SK-N-SH treated with all-trans-retinoic acid at 6 μM for 48 hours (cell line): ENCODE measurements at regions not wholly inside any gene's neighbourhood (a gene's known extent, or its start where the extent isn't known, plus 50 kb on each side); places are given as distances from the start of the nearest gene placed in this dataset.

Experiments used
- ATAC-seq: fragments of 200-7000 bp; cut with Tn5 transposase; 3 replicates; pipeline ENCODE4 v1.9.1; 2020; ENCODE audit warnings: mild to moderate bottlenecking, moderate library complexity
- ARNTL ChIP-seq: fragments of 450-650 bp; formaldehyde crosslinking; IDR thresholded peaks from 2 replicates; pipeline ENCODE4 v1.5.0; 2020; ENCODE audit warnings: low read depth, mild to moderate bottlenecking, moderate library complexity, borderline replicate concordance
- BACH2 ChIP-seq: fragments of 250-450 bp; sonication (Bioruptor Pico); IDR thresholded peaks from 2 replicates; pipeline ENCODE4 v1.9.0; 2021; ENCODE audit warnings: mild to moderate bottlenecking, borderline replicate concordance
- CREB5 ChIP-seq: fragments of 250-450 bp; sonication (Bioruptor Pico); IDR thresholded peaks from 2 replicates; pipeline ENCODE4 v1.5.1; 2020; ENCODE audit warnings: low read depth, mild to moderate bottlenecking, moderate library complexity
- ESRRG ChIP-seq: fragments of 250-450 bp; sonication (Bioruptor Pico); IDR thresholded peaks from 2 replicates; pipeline ENCODE4 v1.6.1; 2021; ENCODE audit warnings: mild to moderate bottlenecking
- ISL1 ChIP-seq: fragments of 250-450 bp; sonication (Bioruptor Pico); IDR thresholded peaks from 2 replicates; pipeline ENCODE4 v2.1.2; 2022; ENCODE audit warnings: mild to moderate bottlenecking, moderate library complexity
- PATZ1 ChIP-seq: fragments of 250-450 bp; sonication (Bioruptor Pico); IDR thresholded peaks from 2 replicates; pipeline ENCODE4 v1.8.0; 2020; ENCODE audit warnings: mild to moderate bottlenecking, moderate library complexity, borderline replicate concordance
- POU6F1 ChIP-seq: fragments of 250-450 bp; sonication (Bioruptor Pico); IDR thresholded peaks from 2 replicates; pipeline ENCODE4 v1.8.0; 2021; ENCODE audit warnings: low read depth, mild to moderate bottlenecking, moderate library complexity, borderline replicate concordance
- PPARA ChIP-seq: fragments of 250-450 bp; sonication (Bioruptor Pico); IDR thresholded peaks from 2 replicates; pipeline ENCODE4 v1.5.0; 2020; ENCODE audit warnings: mild to moderate bottlenecking, borderline replicate concordance
- RARB ChIP-seq: fragments of 250-450 bp; sonication (Bioruptor Pico); IDR thresholded peaks from 2 replicates; pipeline ENCODE4 v1.8.0; 2021; ENCODE audit warnings: mild to moderate bottlenecking, moderate library complexity
- SNAI2 ChIP-seq: fragments of 250-450 bp; sonication (Bioruptor Pico); IDR thresholded peaks from 2 replicates; pipeline ENCODE4 v1.5.0; 2020; ENCODE audit warnings: mild to moderate bottlenecking, moderate library complexity
- TCF4 ChIP-seq: fragments of 250-450 bp; sonication (Bioruptor Pico); IDR thresholded peaks from 2 replicates; pipeline ENCODE4 v1.8.0; 2021; ENCODE audit warnings: mild to moderate bottlenecking, moderate library complexity, borderline replicate concordance
- ZC3H10 ChIP-seq: fragments of 250-450 bp; sonication (Bioruptor Pico); IDR thresholded peaks from 2 replicates; pipeline ENCODE4 v1.5.1; 2021; ENCODE audit warnings: mild to moderate bottlenecking, moderate library complexity
- ZFP3 ChIP-seq: fragments of 250-450 bp; sonication (Bioruptor Pico); IDR thresholded peaks from 2 replicates; pipeline ENCODE4 v1.5.0; 2020; ENCODE audit warnings: mild to moderate bottlenecking, moderate library complexity
- ZFP30 ChIP-seq: fragments of 450-650 bp; formaldehyde crosslinking; IDR thresholded peaks from 2 replicates; pipeline ENCODE4 v1.5.0; 2022; ENCODE audit warnings: mild to moderate bottlenecking, moderate library complexity
- ZNF565 ChIP-seq: fragments of 450-650 bp; formaldehyde crosslinking; conservative IDR thresholded peaks from 2 replicates; pipeline ENCODE4 v1.5.0; 2020; ENCODE audit warnings: low read depth, mild to moderate bottlenecking, moderate library complexity
- ZNF70 ChIP-seq: fragments of 450-650 bp; formaldehyde crosslinking; IDR thresholded peaks from 2 replicates; pipeline ENCODE4 v1.5.0; 2020; ENCODE audit warnings: mild to moderate bottlenecking, moderate library complexity
- ZNF8 ChIP-seq: fragments of 450-650 bp; formaldehyde crosslinking; IDR thresholded peaks from 2 replicates; pipeline ENCODE4 v1.5.0; 2020; ENCODE audit warnings: mild to moderate bottlenecking, moderate library complexity
- TF ChIP-seq, protein P1 (sequence below): fragments of 250-450 bp; sonication (Bioruptor Pico); IDR thresholded peaks from 2 replicates; pipeline ENCODE4 v1.5.1; 2021; ENCODE audit warnings: mild to moderate bottlenecking, moderate library complexity

DNA sequence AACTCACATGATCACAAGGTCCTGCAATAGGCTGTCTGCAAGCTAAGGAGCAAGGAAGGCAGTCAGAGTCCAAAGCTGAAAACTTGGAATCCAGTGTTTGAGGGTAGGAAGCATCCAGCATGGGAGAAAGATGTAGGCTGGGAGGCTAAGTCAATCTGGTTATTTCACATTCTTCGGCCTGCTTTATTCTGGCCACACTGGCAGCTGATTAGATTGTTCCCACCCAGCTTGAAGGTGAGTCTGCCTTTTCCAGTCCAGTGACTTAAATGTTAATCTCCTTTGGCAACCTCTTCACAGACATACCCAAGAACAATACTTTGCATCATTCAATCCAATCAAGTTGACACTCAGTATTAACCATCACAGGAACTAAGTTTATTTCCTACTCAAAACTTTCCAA is 453.4 kb downstream of the TLE4 start:
- TF ChIP-seq ZC3H10 (CRISPR knock-in tag) (no peak), CREB5 (CRISPR knock-in tag) (no peak), PPARA (CRISPR knock-in tag) (no peak), ZNF70 (CRISPR knock-in tag) (no peak), BACH2 (no peak), ISL1 (CRISPR knock-in tag) (no peak), ESRRG (CRISPR knock-in tag) (no peak), ZNF565 (CRISPR knock-in tag) (no peak), ZFP30 (CRISPR knock-in tag) (no peak), PATZ1 (CRISPR knock-in tag) (no peak), RARB (CRISPR knock-in tag) (no peak), ZFP3 (CRISPR knock-in tag) (no peak), TCF4 (CRISPR knock-in tag) (no peak)
- TF ChIP-seq, protein P1, sequence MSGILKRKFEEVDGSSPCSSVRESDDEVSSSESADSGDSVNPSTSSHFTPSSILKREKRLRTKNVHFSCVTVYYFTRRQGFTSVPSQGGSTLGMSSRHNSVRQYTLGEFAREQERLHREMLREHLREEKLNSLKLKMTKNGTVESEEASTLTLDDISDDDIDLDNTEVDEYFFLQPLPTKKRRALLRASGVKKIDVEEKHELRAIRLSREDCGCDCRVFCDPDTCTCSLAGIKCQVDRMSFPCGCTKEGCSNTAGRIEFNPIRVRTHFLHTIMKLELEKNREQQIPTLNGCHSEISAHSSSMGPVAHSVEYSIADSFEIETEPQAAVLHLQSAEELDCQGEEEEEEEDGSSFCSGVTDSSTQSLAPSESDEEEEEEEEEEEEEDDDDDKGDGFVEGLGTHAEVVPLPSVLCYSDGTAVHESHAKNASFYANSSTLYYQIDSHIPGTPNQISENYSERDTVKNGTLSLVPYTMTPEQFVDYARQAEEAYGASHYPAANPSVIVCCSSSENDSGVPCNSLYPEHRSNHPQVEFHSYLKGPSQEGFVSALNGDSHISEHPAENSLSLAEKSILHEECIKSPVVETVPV (CRISPR knock-in tag), result no peak
- ATAC-seq, result no peak

DNA sequence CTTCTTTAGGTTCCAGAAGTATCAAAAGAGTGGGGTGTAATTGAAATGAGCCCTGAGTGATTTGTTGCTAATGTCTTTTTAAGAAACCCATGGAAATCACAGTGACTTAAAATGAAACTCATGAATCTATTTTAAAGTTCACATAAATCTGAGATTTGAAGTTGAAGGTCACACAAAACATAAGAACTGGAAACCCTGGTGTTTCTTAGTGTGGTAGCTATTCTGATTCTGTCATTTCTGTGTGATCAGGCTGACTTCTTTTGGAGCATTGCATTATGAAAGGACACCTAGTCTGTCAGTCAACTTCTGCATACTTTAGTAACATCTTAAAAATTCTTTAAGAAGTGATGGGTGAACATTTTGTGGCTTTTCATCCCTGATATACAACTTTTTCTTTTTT is 448.8 kb downstream of the TLE4 start:
- ATAC-seq, result no peak
- TF ChIP-seq RARB (CRISPR knock-in tag) (no peak), ZNF565 (CRISPR knock-in tag) (no peak), ISL1 (CRISPR knock-in tag) (no peak), SNAI2 (no peak), ESRRG (CRISPR knock-in tag) (no peak), ZFP3 (CRISPR knock-in tag) (no peak), PPARA (CRISPR knock-in tag) (no peak), ZNF8 (CRISPR knock-in tag) (no peak)
- TF ChIP-seq, protein P1 (CRISPR knock-in tag), result no peak

GRCh38 chr9:80020056-80020455 is 448.3 kb downstream of the TLE4 start:
- TF ChIP-seq ARNTL, result no peak
- TF ChIP-seq ZFP30 (CRISPR knock-in tag), result no peak
- TF ChIP-seq ZFP3 (CRISPR knock-in tag), result no peak
- no peak for TF ChIP-seq TCF4 (CRISPR knock-in tag)
- TF ChIP-seq PPARA (CRISPR knock-in tag), result no peak
- no peak for TF ChIP-seq POU6F1 (CRISPR knock-in tag)
- TF ChIP-seq, protein P1 (CRISPR knock-in tag), result no peak
- no peak for ATAC-seq

DNA sequence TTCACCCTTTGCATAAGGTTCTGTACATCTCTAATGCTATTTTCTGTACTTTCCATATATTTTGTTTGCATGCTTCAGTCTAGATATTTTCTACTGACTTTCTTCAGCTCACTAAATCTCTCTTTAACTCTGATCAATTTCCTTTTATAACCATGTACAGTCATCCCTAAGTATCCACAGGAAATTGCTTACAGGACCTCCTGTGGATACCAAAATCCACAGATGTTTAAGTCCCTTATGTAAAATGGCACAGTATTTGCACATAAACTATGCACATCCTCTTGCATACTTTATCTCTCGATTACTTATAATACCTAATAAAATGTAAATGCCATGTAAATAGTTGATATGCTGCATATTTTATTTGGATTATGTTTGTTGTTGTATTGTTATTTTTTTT is 442.1 kb downstream of the TLE4 start:
- no peak for TF ChIP-seq POU6F1 (CRISPR knock-in tag)
- ATAC-seq, result no peak
